GM23338 (cell line): ENCODE measurements at regions not wholly inside any gene's neighbourhood (a gene's known extent, or its start where the extent isn't known, plus 50 kb on each side); places are given as distances from the start of the nearest gene placed in this dataset.

ENCODE experiments used
- ATAC-seq: fragments of 200-7000 bp; cut with Tn5 transposase; 3 replicates; pipeline ENCODE4 v1.9.1; 2020
- DNase-seq: peaks from one replicate; pipeline ENCODE4 v3.0.0-alpha.2; 2015; ENCODE audit warnings: low spot score
- H2AFZ ChIP-seq: fragments of 200-600 bp; sonication (generic); 2 replicates; pipeline ENCODE4 v1.8.0; 2016; ENCODE audit warnings: antibody characterized with exemption, mild to moderate bottlenecking, moderate library complexity
- H3F3A ChIP-seq: fragments of 200-600 bp; sonication (generic); replicated peaks from 2 replicates; pipeline ENCODE4 v1.8.0; 2017; ENCODE audit warnings: antibody characterized with exemption, mixed run types, low read depth
- H3K27ac ChIP-seq: fragments of 200-600 bp; sonication (generic); 2 replicates; pipeline ENCODE4 v1.6.1; 2016; ENCODE audit warnings: low read depth
- H3K27me3 ChIP-seq: fragments of 200-600 bp; sonication (generic); 2 replicates; pipeline ENCODE4 v1.8.0; 2016; ENCODE audit warnings: mild to moderate bottlenecking, mixed run types, moderate library complexity; ENCODE audit not compliant: insufficient read depth
- H3K36me3 ChIP-seq: fragments of 200-600 bp; sonication (generic); 2 replicates; pipeline ENCODE4 v1.8.0; 2016; ENCODE audit warnings: mild to moderate bottlenecking; ENCODE audit not compliant: insufficient read depth
- H3K4me1 ChIP-seq: fragments of 200-600 bp; sonication (generic); 2 replicates; pipeline ENCODE4 v1.8.0; 2016; ENCODE audit warnings: mild to moderate bottlenecking, moderate library complexity; ENCODE audit not compliant: insufficient read depth
- H3K4me2 ChIP-seq: fragments of 200-600 bp; sonication (generic); 2 replicates; pipeline ENCODE4 v1.7.1; 2017; ENCODE audit warnings: mixed run types
- H3K4me3 ChIP-seq: fragments of 200-600 bp; sonication (generic); 2 replicates; pipeline ENCODE4 v1.6.1; 2016; ENCODE audit warnings: mixed run types
- H3K79me2 ChIP-seq: fragments of 200-600 bp; sonication (generic); replicated peaks from 2 replicates; pipeline ENCODE4 v1.8.0; 2017; ENCODE audit warnings: mild to moderate bottlenecking; ENCODE audit not compliant: insufficient read depth
- H3K9me2 ChIP-seq: fragments of 200-600 bp; sonication (generic); 2 replicates; pipeline ENCODE4 v1.8.0; 2017; ENCODE audit not compliant: insufficient read depth
- H4K20me1 ChIP-seq: fragments of 200-600 bp; sonication (generic); replicated peaks from 2 replicates; pipeline ENCODE4 v1.8.0; 2017; ENCODE audit warnings: mild to moderate bottlenecking; ENCODE audit not compliant: insufficient read depth
- H3K27ac Mint-ChIP-seq: 2 replicates; pipeline ENCODE4 v1.8.0; 2020; ENCODE audit warnings: inconsistent platforms, mild to moderate bottlenecking, moderate library complexity, mixed read lengths
- H3K27me3 Mint-ChIP-seq: 3 replicates; pipeline ENCODE4 v1.8.0; 2022; ENCODE audit warnings: low read depth, mild to moderate bottlenecking, moderate library complexity, mixed read lengths, inconsistent platforms; ENCODE audit not compliant: insufficient read depth, poor library complexity
- H3K36me3 Mint-ChIP-seq: 3 replicates; pipeline ENCODE4 v1.8.0; 2021; ENCODE audit warnings: low read depth, mild to moderate bottlenecking, inconsistent platforms, moderate library complexity, mixed read lengths
- H3K4me1 Mint-ChIP-seq: 3 replicates; pipeline ENCODE4 v1.8.0; 2020; ENCODE audit warnings: mild to moderate bottlenecking, inconsistent platforms, mixed read lengths
- H3K4me3 Mint-ChIP-seq: 3 replicates; pipeline ENCODE4 v1.8.0; 2021; ENCODE audit warnings: moderate library complexity, mild to moderate bottlenecking, inconsistent platforms, mixed read lengths
- H3K9me3 Mint-ChIP-seq: 3 replicates; pipeline ENCODE4 v1.8.0; 2020; ENCODE audit warnings: moderate library complexity, mild to moderate bottlenecking, inconsistent platforms, mixed read lengths
- CREB1 ChIP-seq: fragments of 250-450 bp; sonication (Bioruptor Pico); IDR thresholded peaks from 2 replicates; pipeline ENCODE4 v1.5.0; 2020; ENCODE audit warnings: low read depth, mild to moderate bottlenecking, moderate library complexity
- CTCF ChIP-seq, 2 experiments: fragments of 200-600 bp in 1 of 2; sonication (generic) in 1 of 2; conservative IDR thresholded peaks; 2 replicates each; pipeline versions ENCODE4 v1.5.1 to v1.6.1; 2016 to 2017; ENCODE audit warnings: antibody characterized with exemption in 2 of 2, low read depth in 2 of 2, mild to moderate bottlenecking in 2 of 2, moderate library complexity in 1 of 2
- ETS1 ChIP-seq: IDR thresholded peaks from 2 replicates; pipeline ENCODE4 v1.6.1; 2016; ENCODE audit warnings: antibody characterized with exemption
- EZH2 ChIP-seq: fragments of 200-600 bp; sonication (generic); IDR thresholded peaks from one replicate; pipeline ENCODE4 v1.8.0; 2017; ENCODE audit warnings: antibody characterized with exemption, mild to moderate bottlenecking, low read depth; ENCODE audit not compliant: unreplicated experiment
- EZH2phosphoT487 ChIP-seq: fragments of 200-600 bp; sonication (generic); IDR thresholded peaks from one replicate; pipeline ENCODE4 v1.8.1; 2018; ENCODE audit warnings: antibody characterized with exemption; ENCODE audit not compliant: unreplicated experiment
- JUNB ChIP-seq: IDR thresholded peaks from one replicate; pipeline ENCODE4 v1.6.1; 2016; ENCODE audit warnings: antibody characterized with exemption; ENCODE audit not compliant: unreplicated experiment
- NANOG ChIP-seq: IDR thresholded peaks from 2 replicates; pipeline ENCODE4 v1.6.1; 2016; ENCODE audit warnings: antibody characterized with exemption, borderline replicate concordance
- REST ChIP-seq: IDR thresholded peaks from one replicate; pipeline ENCODE4 v1.6.1; 2018; ENCODE audit warnings: antibody characterized with exemption; ENCODE audit not compliant: unreplicated experiment
- STAT1 ChIP-seq: IDR thresholded peaks from one replicate; pipeline ENCODE4 v1.6.1; 2016; ENCODE audit warnings: antibody characterized with exemption; ENCODE audit not compliant: unreplicated experiment
- ZNF331 ChIP-seq: fragments of 250-450 bp; sonication (Bioruptor Pico); IDR thresholded peaks from 2 replicates; pipeline ENCODE4 v1.5.0; 2020; ENCODE audit warnings: low read depth, mild to moderate bottlenecking, moderate library complexity
- ZNF462 ChIP-seq: fragments of 250-450 bp; sonication (Bioruptor Pico); IDR thresholded peaks from 2 replicates; pipeline ENCODE4 v1.5.0; 2020; ENCODE audit warnings: mild to moderate bottlenecking, moderate library complexity

GRCh38 chr16:11482946-11483748 lies 103.6 kb downstream of the LITAF start (continued):
- TF ChIP-seq REST (no peak), ZNF331 (CRISPR knock-in tag) (no peak), STAT1 (no peak), CTCF (conservative IDR thresholded peaks at IDR 0.05; ENCODE audit: low read depth in 2 of 2) (no peak), NANOG (no peak), EZH2 (no peak), ETS1 (no peak)

- H2AFZ ChIP-seq, result no peak overlapping the region
Observed at GRCh38 chr16:11484691-11485258, 101.9 kb downstream of the LITAF start.

More at GRCh38 chr16:11484691-11485258, 101.9 kb downstream of the LITAF start:
- no peak overlapping the region for H3K27ac Mint-ChIP-seq
- H3K27me3 Mint-ChIP-seq, result peaks cover 5% of the 10 kb centered on the region
- H3K36me3 Mint-ChIP-seq, result peaks cover 31% of the 10 kb centered on the region
- Histone ChIP-seq H3K4me1 (no peaks in the 10 kb centered on the region), H3K36me3 (peaks cover 3% of the 10 kb centered on the region; the same call in 1 of the 2 replicates), H3K27ac (no peak overlapping the region), H4K20me1 (no peaks in the 10 kb centered on the region), H3K27me3 (no peaks in the 10 kb centered on the region), H3F3A (no peaks in the 10 kb centered on the region), H3K4me2 (no peak overlapping the region), H3K79me2 (no peaks in the 10 kb centered on the region), H3K9me2 (no peaks in the 10 kb centered on the region), H3K4me3 (no peak overlapping the region)
- no peaks in the 10 kb centered on the region for H3K4me1 Mint-ChIP-seq
- no peak for ATAC-seq
- DNase-seq, result no peak
- H3K4me3 Mint-ChIP-seq, result no peak overlapping the region
- TF ChIP-seq EZH2, result no peak
- no peak for TF ChIP-seq EZH2phosphoT487
- no peak for TF ChIP-seq CREB1 (CRISPR knock-in tag)
- no peak for TF ChIP-seq ZNF331 (CRISPR knock-in tag)
- TF ChIP-seq JUNB, result no peak
- TF ChIP-seq ZNF462 (CRISPR knock-in tag), result no peak
- no peak for TF ChIP-seq NANOG
- H3K9me3 Mint-ChIP-seq, result peaks cover 52% of the 10 kb centered on the region
